Stimulated activated effector memory CD8-positive, alpha-beta T cell treated with anti-CD3 and anti-CD28 coated beads, Interleukin-12 subunit alpha, Interleukin-12 subunit beta, amount 100 ng/mL, for 72 hours (primary cell): ENCODE measurements at regions not wholly inside any gene's neighbourhood (a gene's known extent, or its start where the extent isn't known, plus 50 kb on each side); places are given as distances from the start of the nearest gene placed in this dataset.
"Not testable (repeated sequence)": the region's sequence is repeated elsewhere in the genome, so short reads cannot be mapped to it uniquely, and the experiment has no call there.

ENCODE experiments used
- ATAC-seq: fragments of 150-1000 bp; cut with Tn5 transposase; 2 replicates; pipeline ENCODE4 v1.10.0; 2021
- DNase-seq, 2 donors: peaks; one replicate each; pipeline ENCODE4 v3.0.0; 2021 to 2022; ENCODE audit warnings: low spot score in 2 of 2
- H3K27ac Mint-ChIP-seq: one replicate; pipeline ENCODE4 v1.8.0; 2022; ENCODE audit warnings: mild to moderate bottlenecking, mixed read lengths
- H3K36me3 Mint-ChIP-seq: one replicate; pipeline ENCODE4 v1.8.0; 2022; ENCODE audit warnings: mild to moderate bottlenecking, mixed read lengths
- H3K4me1 Mint-ChIP-seq: one replicate; pipeline ENCODE4 v1.8.0; 2022; ENCODE audit warnings: mixed read lengths
- H3K4me3 Mint-ChIP-seq: one replicate; pipeline ENCODE4 v1.8.0; 2022; ENCODE audit warnings: mild to moderate bottlenecking, mixed read lengths
- H3K9me3 Mint-ChIP-seq: one replicate; pipeline ENCODE4 v1.8.0; 2022; ENCODE audit warnings: mixed read lengths

DNA sequence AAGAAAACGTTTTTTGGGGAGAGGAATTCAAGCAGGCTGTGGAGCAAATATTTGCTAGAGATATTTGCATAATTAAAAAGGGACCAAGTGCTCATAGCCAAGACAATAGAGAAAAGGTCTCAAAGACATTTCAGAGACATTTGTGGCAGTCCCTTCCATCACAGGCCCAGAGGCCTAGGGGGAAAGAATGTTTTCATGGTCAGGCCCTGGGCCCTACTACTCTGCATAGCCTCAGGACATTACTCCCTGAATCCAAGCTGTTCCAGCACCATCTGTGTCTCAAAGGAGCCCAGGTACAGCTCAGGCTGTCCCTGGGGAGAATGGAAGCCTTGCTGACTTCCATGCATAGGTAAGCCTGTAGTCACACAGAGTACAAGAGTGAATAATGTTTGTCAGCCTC lies 113.0 kb upstream of the KIF2A start:
- Mint-ChIP-seq H3K9me3 (peaks cover 4% of the 10 kb centered on the region), H3K4me3 (no peak overlapping the region), H3K27ac (no peak overlapping the region), H3K4me1 (no peaks in the 10 kb centered on the region), H3K36me3 (no peaks in the 10 kb centered on the region)
- ATAC-seq (no peak), DNase-seq (no peak)

DNA sequence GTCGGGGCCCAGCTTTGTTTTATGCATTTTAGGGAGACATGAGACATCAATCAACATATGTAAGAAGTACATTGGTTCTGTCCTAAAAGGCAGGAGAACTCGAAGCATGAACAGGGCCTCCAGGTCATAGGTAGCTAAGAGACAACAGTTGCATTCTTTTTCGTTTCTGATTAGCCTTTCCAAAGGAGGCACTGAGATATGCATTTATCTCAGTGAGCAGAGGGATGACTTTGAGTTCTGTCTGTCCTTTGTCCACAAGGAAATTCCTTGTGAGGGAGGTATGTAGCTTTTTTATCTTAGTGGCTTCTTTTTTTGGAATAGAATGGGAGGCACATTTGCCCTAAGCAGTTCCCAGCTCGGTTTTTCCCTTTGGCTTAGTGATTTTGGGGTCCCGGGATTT lies 109.5 kb upstream of the KIF2A start:
- peaks cover 15% of the 10 kb centered on the region for H3K4me1 Mint-ChIP-seq
- H3K9me3 Mint-ChIP-seq, result not testable (repeated sequence)

DNA sequence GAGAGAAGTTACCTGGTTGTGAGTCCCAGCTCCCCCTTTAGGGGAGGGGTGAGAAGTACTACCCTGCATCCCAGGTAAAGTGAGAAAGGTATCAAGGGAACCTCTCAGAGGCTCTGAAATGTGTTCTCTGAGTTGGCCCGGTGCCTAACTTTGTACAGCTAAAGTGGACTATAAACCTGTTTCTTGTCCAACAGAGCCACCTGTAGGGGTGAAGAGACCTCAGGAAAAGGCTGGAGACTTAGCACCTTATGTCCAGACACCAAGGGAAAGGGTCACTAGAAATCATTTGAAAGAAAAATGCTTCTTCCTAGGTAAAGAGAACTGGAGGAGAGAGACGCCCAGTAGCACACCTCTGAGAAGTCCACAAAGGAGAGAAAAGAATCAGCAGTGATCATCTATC lies 108.3 kb upstream of the KIF2A start:
- no peaks in the 10 kb centered on the region for H3K9me3 Mint-ChIP-seq
- ATAC-seq (no peak), DNase-seq (no peak)
- peaks cover 15% of the 10 kb centered on the region for H3K4me1 Mint-ChIP-seq
- no peak overlapping the region for H3K27ac Mint-ChIP-seq
- no peaks in the 10 kb centered on the region for H3K36me3 Mint-ChIP-seq
- H3K4me3 Mint-ChIP-seq, result no peak overlapping the region

More for the DNA sequence above, 109.5 kb upstream of the KIF2A start:
- DNase-seq, H3K4me3 Mint-ChIP-seq, H3K36me3 Mint-ChIP-seq, ATAC-seq, H3K27ac Mint-ChIP-seq: not testable (repeated sequence)

DNA sequence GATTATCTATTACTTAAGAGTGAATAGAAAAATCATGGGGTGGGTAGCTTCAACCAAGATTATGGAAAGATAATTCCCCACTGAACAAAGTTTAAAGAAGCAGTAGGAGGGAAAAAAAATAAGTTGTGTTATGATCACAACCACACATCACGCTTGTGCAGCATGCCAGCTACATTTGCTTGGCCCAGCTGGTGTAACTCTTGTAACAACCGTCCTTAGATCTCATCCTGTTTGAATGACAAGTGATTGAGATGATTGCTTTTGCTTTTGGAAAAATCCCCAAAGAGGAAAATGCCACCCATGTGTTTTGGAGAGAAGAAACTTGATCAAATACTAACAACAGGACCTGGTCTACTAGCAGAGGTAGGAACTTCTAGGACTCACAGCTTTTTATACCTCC lies 107.6 kb upstream of the KIF2A start:
- Mint-ChIP-seq H3K4me1 (peaks cover 15% of the 10 kb centered on the region), H3K4me3 (no peak overlapping the region), H3K9me3 (no peaks in the 10 kb centered on the region), H3K36me3 (no peaks in the 10 kb centered on the region), H3K27ac (no peak overlapping the region)
- no peak for ATAC-seq
- no peak for DNase-seq

DNA sequence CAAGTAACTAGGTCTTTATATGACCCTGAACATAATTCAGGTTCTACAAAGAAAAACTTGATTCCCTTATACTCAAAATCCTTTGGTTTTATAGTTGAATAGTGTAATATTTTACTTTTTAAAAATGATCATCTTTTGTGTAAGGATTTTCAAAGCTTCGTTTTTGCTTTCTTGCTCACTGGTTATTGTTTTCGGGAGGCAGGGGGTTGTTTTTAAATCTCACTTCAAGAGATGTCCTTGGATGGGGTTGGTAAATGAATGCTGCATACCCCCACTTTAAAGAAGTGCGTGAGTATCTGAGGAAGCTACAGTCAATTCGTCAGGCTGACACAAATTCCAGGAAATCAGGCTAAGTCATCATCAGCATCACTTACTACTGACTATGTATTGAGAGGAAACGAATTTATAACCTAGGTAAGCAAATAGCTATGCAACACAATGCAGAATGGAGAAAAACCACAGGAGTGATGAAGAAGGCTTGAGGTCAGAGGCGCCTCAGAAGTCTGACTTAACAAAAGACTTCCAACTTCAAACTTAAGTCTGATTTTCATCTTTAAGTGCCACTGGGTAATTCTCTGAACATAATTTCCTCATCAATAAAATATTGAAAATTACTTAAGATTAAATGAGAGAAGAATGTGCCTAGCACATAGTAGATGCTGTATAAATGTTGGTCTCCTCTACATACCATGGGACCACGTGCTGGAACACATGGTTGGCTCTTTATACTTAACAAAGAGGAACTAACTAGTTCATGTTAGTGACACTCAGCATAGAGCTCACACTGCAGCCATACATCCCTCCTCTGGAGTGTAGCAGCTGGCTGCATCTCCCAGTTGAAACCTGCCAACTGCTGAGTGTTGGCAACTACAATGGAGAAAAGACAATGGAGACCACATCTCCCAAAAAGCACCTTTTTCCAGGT lies 106.0 kb upstream of the KIF2A start:
- H3K4me3 Mint-ChIP-seq, result peak overlapping the region; percentile 2
- DNase-seq, result no peak
- H3K36me3 Mint-ChIP-seq, result no peaks in the 10 kb centered on the region
- ATAC-seq, result peak; percentile 96
- peak overlapping the region; percentile 68 for H3K27ac Mint-ChIP-seq
- peaks cover 15% of the 10 kb centered on the region for H3K4me1 Mint-ChIP-seq
- no peaks in the 10 kb centered on the region for H3K9me3 Mint-ChIP-seq

DNA sequence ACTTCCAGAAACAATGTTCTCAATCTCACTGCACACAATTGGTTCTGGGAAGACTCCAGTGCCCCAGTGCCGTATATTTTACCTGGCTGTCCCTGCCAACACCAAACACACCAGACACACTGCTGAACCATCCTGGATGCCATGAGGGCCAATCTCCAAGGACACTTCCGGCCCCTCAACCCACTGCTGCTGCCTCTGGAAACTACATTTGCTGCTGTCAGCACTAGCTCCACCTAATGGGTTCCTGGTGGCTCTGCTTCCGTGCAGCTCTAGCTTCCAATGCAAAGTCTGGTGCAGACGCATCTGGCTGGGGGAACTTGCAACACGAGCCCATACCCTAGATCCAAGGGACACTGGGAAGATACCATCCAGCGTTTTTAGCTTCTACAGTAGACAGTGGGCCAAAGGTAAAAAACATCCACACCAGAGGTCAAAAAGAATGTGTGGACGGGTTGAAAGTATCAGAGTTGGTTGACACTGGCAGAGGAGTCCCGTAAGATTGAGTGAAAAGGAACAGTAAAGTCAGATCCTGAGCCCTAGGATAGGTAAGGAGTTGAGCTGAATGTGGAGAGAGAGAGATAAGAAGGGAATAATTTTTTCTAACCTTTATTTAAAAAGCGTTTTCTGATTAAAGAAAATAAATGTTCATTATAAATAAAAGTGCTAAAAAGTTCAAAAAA lies 99.7 kb upstream of the KIF2A start:
- DNase-seq, result no peak
- no peaks in the 10 kb centered on the region for H3K36me3 Mint-ChIP-seq
- no peaks in the 10 kb centered on the region for H3K4me1 Mint-ChIP-seq
- no peak overlapping the region for H3K4me3 Mint-ChIP-seq
- no peak overlapping the region for H3K27ac Mint-ChIP-seq
- no peak for ATAC-seq
- no peaks in the 10 kb centered on the region for H3K9me3 Mint-ChIP-seq

DNA sequence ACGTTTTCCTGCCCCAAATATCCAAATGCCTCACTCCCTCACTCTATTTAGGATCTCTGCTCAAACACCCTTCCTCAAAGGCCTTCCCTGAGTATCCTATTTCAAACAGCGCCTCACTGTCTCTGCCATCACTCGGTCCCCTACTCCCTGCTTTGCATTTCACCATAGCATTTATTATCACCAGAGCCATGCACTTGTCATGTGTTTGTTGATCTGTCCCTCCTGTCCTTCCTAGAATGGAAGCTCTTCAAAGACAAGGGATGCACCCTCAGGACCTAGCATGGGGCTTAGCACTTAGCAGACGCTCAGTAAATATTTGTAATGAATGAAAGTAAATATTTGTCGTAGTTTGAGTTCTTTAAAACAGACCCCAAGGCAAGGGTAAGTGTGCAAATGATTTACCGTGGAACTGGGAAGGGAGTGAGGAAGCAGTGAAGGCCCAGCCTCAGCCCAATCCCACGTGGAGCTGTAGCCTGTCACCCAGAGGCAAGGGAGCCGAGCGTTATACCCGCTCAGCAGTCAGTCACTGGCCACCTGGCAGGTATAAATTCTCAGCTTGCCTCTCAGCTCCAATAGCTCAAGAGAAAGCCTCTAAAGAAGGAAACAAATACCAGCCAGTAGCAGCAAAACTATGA lies 97.7 kb upstream of the KIF2A start:
- H3K9me3 Mint-ChIP-seq, result no peaks in the 10 kb centered on the region
- no peaks in the 10 kb centered on the region for H3K4me1 Mint-ChIP-seq
- no peak for ATAC-seq
- no peaks in the 10 kb centered on the region for H3K36me3 Mint-ChIP-seq
- no peak for DNase-seq
- no peak overlapping the region for H3K27ac Mint-ChIP-seq
- no peak overlapping the region for H3K4me3 Mint-ChIP-seq

DNA sequence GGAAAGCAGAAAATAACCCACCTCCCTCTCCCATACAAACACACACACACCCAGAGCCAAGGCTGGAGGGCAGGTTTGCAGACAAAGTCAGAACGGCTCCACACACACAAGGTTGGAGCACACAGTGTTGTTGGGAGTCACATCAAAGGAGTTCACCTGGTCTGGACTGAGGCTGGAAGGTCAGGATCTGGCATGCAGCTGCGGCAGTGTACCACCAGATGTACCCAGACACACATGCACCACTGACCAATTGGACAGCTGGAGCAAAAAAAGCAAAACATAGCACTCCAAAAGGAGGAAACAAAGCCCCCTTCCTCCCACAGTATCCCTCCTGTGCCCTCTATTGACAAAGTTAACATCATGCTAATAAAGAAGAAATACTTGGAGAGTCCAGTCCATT lies 94.6 kb upstream of the KIF2A start:
- Mint-ChIP-seq H3K27ac (no peak overlapping the region), H3K36me3 (no peaks in the 10 kb centered on the region), H3K9me3 (no peaks in the 10 kb centered on the region), H3K4me3 (no peak overlapping the region), H3K4me1 (peaks cover 5% of the 10 kb centered on the region)
- DNase-seq, result no peak
- ATAC-seq, result no peak

DNA sequence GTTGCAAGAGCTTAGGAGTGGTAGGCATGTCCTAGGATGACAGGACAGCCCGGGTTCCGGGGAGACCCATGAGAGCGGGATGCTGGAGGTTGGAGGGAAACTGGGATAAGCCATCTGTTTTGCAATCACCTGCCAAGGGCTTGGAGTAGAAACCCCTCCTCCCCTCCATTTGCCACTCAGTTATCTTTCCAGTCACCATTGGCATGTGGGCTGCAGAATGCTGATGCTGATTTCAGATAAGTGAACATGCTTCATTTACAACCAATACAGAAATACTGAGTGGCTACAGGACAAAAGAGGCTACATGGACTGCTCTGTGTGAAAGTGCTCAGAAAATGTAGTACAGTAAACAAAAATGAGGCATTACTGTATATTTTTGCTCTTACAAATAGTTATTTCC lies 93.4 kb upstream of the KIF2A start:
- Mint-ChIP-seq H3K36me3 (no peaks in the 10 kb centered on the region), H3K4me1 (peaks cover 5% of the 10 kb centered on the region), H3K9me3 (no peaks in the 10 kb centered on the region), H3K4me3 (no peak overlapping the region), H3K27ac (no peak overlapping the region)
- ATAC-seq (no peak), DNase-seq (no peak)

DNA sequence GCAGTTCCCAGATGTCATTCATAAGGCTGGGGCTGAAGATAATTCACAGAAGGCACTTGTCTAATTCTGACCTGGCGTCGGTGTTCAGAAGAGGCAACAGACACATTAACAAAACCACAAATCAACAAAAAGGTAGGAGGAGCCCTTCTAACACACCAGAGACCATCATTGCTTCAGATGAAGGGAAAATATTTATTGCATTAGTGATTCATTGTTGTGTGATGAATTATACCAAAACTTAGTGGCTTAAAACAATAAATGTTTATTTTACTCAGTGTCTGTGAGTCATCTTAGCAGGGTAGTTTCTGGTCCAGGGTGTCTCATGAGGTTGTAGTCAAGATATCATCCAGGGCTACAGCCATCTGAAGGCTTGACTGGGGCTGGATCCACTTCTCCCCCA lies 91.3 kb upstream of the KIF2A start:
- Mint-ChIP-seq H3K4me3 (no peak overlapping the region), H3K9me3 (no peaks in the 10 kb centered on the region), H3K27ac (no peak overlapping the region), H3K36me3 (no peaks in the 10 kb centered on the region), H3K4me1 (peaks cover 5% of the 10 kb centered on the region)
- ATAC-seq (peak; percentile 97), DNase-seq (no peak)

DNA sequence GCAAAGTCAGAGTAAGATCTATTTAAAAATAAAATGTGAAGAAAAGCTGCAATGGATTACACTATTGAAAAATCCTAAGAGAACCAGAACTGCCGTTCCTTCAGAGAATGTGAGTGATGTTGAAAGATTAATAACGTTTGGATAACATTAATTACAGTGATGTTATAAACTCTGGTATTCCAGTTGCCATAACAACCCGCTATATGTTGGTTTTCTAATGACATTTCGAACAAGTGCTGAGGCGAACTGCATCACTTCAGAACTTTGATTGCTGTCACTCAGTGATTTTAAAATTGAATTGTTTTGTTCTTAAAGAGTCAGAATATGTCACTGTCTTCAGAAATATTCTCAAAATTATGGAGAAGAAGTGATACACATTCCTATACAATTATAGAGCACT lies 89.4 kb upstream of the KIF2A start:
- H3K4me3 Mint-ChIP-seq, H3K36me3 Mint-ChIP-seq, H3K27ac Mint-ChIP-seq, DNase-seq, ATAC-seq, H3K4me1 Mint-ChIP-seq, H3K9me3 Mint-ChIP-seq: not testable (repeated sequence)

DNA sequence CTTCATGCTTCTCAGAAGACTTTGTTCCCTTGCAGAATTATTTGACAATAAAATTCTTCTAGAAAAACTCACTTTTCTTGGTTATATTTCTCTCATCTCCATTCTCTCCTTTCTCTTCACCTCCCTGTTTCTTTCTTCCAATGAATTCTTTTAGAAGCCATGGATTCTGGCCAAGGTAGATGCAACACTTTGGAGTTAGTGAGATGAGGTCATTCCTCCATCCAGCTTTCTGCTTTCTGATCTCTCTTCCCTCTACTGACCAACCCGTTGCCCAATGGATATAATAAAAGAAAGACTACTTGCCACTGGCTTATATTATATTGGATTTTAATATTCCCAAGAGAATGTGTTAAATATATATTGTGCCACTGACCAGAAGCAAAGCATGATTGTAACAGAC lies 88.9 kb upstream of the KIF2A start:
- not testable (repeated sequence) for DNase-seq, H3K27ac Mint-ChIP-seq, H3K36me3 Mint-ChIP-seq, H3K4me3 Mint-ChIP-seq, H3K4me1 Mint-ChIP-seq, ATAC-seq, H3K9me3 Mint-ChIP-seq

DNA sequence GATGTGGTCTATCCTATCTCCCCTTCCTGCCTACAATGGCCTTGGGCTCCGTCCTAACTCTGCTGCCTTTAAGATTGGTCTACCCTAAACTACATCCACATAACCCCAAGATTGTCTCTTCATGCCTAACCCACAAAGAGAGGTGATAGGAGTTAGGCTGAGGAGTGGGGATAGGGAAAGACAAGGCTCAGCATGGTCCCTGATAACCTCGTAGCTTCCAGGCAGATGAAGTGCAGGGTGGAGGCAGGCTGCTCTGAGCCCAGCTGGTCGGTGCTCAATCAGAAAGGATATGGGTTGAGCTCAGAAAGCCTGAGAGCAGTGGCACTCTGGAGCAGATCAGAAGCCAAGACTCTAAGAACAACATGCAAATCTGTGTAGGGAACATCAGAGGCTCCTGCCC lies 87.1 kb upstream of the KIF2A start:
- DNase-seq, H3K27ac Mint-ChIP-seq, H3K9me3 Mint-ChIP-seq, H3K36me3 Mint-ChIP-seq, ATAC-seq, H3K4me3 Mint-ChIP-seq, H3K4me1 Mint-ChIP-seq: not testable (repeated sequence)

DNA sequence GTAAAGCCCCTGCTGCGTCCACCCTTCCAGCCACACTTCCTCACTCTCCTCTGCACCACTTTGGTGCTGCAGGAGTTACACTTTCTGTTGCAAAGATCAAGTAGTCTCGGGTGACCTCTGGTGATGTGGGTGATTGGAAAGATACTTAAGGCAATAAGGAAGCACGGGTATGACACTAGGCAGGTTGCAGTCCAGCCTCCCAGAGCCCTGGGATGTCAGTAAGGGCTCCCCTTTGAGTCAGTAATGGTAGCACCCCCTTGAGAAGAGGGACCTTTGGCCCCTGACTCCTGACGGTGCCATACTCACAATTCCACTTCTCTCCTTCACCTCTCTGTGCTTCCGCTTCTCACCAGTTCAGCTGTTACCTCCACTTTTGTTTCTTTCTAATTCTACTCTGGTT lies 84.1 kb upstream of the KIF2A start:
- H3K27ac Mint-ChIP-seq, DNase-seq, ATAC-seq, H3K9me3 Mint-ChIP-seq, H3K4me3 Mint-ChIP-seq, H3K36me3 Mint-ChIP-seq: not testable (repeated sequence)
- H3K4me1 Mint-ChIP-seq, result peaks cover 27% of the 10 kb centered on the region

DNA sequence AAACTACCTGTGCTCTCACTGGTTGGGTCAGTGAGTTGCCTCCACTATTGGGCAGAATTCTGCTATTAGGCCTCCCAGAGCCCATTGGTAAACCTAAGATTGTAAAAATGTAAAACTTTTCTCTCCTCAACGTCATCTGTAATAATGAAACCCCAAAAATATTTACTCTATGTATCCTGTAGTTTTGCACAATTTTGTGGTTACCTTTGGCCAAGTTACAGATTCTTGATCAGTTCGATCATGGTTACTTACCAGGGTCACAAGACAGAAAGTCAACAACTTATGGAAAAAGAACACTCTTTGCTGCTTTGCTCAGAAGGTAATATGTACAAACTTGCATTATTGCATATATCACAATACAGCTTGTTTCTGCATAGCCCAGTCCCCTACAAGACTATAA lies 83.7 kb upstream of the KIF2A start:
- not testable (repeated sequence) for H3K36me3 Mint-ChIP-seq, H3K9me3 Mint-ChIP-seq, H3K4me3 Mint-ChIP-seq, ATAC-seq, H3K27ac Mint-ChIP-seq, DNase-seq
- peaks cover 31% of the 10 kb centered on the region for H3K4me1 Mint-ChIP-seq

DNA sequence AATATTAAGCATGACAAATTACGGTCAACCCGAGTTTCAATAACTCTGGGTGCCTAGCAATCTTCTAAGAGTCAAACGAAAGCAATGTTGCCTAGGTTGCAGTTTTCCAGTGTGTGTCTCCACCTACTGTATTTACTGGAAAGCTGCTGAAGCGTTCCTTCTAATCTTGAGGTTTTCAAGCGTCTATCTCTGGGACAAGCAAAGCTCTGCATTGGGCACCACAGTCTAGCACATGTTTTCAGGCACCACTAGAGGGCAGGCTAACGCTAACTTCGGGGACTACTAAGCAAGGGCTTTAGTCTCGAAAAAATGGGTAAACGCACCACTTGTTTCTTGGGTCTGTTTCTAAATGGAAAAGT lies 82.7 kb upstream of the KIF2A start:
- peaks cover 40% of the 10 kb centered on the region for H3K4me1 Mint-ChIP-seq
- H3K9me3 Mint-ChIP-seq, H3K36me3 Mint-ChIP-seq: not testable (repeated sequence)
- DNase-seq (peak; percentile 50 to 78), ATAC-seq (peak; percentile 96)
- peak overlapping the region; percentile 71 for H3K4me3 Mint-ChIP-seq
- H3K27ac Mint-ChIP-seq, result peak overlapping the region; percentile 87
